Prostate gland (tissue), 2 donors: ENCODE measurements at regions not wholly inside any gene's neighbourhood (a gene's known extent, or its start where the extent isn't known, plus 50 kb on each side); places are given as distances from the start of the nearest gene placed in this dataset.

ENCODE experiments used
- DNase-seq: peaks from one replicate; pipeline ENCODE4 v3.0.0-alpha.2; 2019; ENCODE audit warnings: low spot score
- H3K27ac ChIP-seq, 2 donors: fragments of 200-600 bp; sonication (generic); 2 replicates each; pipeline ENCODE4 v1.5.1; 2017 to 2019
- H3K27me3 ChIP-seq: fragments of 200-600 bp; sonication (generic); replicated peaks from 2 replicates; pipeline ENCODE4 v1.5.1; 2019; ENCODE audit not compliant: insufficient read depth
- H3K36me3 ChIP-seq, 2 donors: fragments of 200-600 bp; sonication (generic); 1 replicate in 1 of 2; 2 replicates in 1 of 2; pipeline versions ENCODE4 v1.5.1 to v1.8.1; 2017 to 2019
- H3K4me1 ChIP-seq: fragments of 200-600 bp; sonication (generic); replicated peaks from 2 replicates; pipeline ENCODE4 v1.5.1; 2019
- H3K4me3 ChIP-seq, 2 donors: fragments of 200-600 bp; sonication (generic); 2 replicates each; pipeline ENCODE4 v1.5.1; 2017 to 2019
- H3K9me3 ChIP-seq: fragments of 200-600 bp; sonication (generic); 2 replicates; pipeline ENCODE4 v1.5.1; 2017
- POLR2A ChIP-seq: fragments of 450-650 bp; IDR thresholded peaks from one replicate; pipeline ENCODE4 v1.6.1; 2016; ENCODE audit warnings: antibody characterized with exemption, mild to moderate bottlenecking
- POLR2AphosphoS5 ChIP-seq: sonication (generic); formaldehyde crosslinking; IDR thresholded peaks from one replicate; pipeline ENCODE4 v1.6.1; 2017; ENCODE audit warnings: antibody characterized with exemption
- WGBS: methylation state at CpG from one replicate; pipeline ENCODE4 v1.1.5; 2018; 5-methylcytosine and 5-hydroxymethylcytosine counted together
- intact Hi-C: fragments of 100-400 bp; cut with DNase I; formaldehyde crosslinking; loops from one replicate; pipeline ENCODE4 v1.14.2; 2022
- small RNA-seq, 2 donors: library from RNA; depleted of rRNA; stranded (forward); fragments of <200 nt; gene quantifications; one replicate each; pipeline ENCODE3, GENCODE V24; 2016
- TF ChIP-seq, protein P1 (sequence below), 4 experiments: fragments of 200-600 bp in 2 of 4; fragments of 450-650 bp in 2 of 4; sonication (generic) in 2 of 4; IDR thresholded peaks; 1 replicate in 3 of 4; 2 replicates in 1 of 4; pipeline ENCODE4 v1.5.1; 2016 to 2019; ENCODE audit warnings: antibody characterized with exemption in 4 of 4, mild to moderate bottlenecking in 2 of 4, moderate library complexity in 2 of 4

DNA sequence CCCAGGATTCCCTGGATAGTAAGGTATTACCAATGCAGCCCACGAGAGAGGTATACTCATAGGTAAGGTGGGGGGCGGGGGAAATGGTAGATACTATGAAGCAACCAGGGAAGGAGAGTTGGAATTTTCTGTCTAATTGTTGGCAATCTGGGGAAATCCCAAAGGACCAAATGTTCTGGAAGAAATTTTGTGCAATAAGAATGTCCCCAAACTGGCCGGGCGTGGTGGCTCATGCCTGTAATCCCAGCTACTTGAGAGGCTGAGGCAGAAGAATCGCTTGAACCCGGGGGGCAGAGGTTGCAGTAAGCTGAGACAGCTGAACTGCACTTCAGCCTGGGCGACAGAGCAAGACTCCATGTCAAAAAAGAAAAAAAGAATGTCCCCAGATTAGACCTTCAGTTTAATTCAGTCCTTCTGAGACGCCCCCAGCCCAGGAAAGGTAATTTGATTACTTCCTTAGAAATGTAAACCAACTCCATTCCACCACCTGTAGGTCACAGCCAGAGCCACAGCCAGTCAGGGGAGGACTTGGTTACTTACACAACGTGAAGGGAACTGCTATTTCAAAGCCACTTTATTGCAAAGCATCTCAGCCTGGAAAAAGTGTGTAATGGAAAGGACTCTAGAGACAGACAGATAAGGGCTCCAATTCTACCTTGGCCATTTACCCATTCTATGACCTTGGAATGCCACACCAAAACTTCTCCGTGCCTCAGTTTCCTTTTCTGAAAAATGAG, 50.0 kb upstream of the KLF4 start:
- Histone ChIP-seq H3K36me3 (no peaks in the 10 kb centered on the region), H3K4me1 (no peaks in the 10 kb centered on the region), H3K4me3 (no peak overlapping the region), H3K27me3 (no peaks in the 10 kb centered on the region), H3K9me3 (no peaks in the 10 kb centered on the region), H3K27ac (no peak overlapping the region)
- TF ChIP-seq POLR2A (no peak), POLR2AphosphoS5 (no peak)
- TF ChIP-seq, protein P1, sequence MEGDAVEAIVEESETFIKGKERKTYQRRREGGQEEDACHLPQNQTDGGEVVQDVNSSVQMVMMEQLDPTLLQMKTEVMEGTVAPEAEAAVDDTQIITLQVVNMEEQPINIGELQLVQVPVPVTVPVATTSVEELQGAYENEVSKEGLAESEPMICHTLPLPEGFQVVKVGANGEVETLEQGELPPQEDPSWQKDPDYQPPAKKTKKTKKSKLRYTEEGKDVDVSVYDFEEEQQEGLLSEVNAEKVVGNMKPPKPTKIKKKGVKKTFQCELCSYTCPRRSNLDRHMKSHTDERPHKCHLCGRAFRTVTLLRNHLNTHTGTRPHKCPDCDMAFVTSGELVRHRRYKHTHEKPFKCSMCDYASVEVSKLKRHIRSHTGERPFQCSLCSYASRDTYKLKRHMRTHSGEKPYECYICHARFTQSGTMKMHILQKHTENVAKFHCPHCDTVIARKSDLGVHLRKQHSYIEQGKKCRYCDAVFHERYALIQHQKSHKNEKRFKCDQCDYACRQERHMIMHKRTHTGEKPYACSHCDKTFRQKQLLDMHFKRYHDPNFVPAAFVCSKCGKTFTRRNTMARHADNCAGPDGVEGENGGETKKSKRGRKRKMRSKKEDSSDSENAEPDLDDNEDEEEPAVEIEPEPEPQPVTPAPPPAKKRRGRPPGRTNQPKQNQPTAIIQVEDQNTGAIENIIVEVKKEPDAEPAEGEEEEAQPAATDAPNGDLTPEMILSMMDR (IDR thresholded peaks at IDR 0.05): no peak
- 80% methylated on average over 10 of the region's 10 CpGs for WGBS
- intact Hi-C loops: no loop called here
- DNase-seq: no peak

Small RNA genes in the stretch of these regions (small RNA-seq; reads per million reads assigned to genes)
- gene RN7SL659P (0 reads per million in 2 donors), gene RNA5SP293 (0 reads per million in 2 donors), gene RNU6-1064P (0 reads per million in 2 donors), gene RNU6-996P (0 reads per million in 2 donors)
